ENCODE measurements at regions not wholly inside any gene's neighbourhood (a gene's known extent, or its start where the extent isn't known, plus 50 kb on each side); places are given as distances from the start of the nearest gene placed in this dataset.

DNA sequence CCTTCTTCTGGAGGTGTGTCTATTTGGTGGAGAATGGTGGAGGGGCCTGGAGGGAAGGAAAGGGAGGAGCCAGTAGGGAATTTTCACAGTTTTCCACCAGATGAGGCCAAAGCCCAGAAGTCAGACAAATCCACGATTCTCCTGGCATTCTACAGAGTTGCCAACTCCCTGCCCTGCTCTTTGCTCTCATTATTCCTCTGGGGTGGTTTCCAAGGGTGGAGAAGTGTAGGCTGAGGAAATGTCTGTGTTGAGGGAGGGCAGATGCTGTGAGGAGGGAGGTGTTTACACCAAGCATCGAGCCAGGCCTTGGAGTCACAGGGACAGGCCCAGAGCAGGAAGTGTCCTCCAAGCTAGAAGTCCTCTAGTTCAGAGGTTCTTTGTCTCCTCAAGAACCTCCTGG lies 124.1 kb upstream of the LGALSL start:
- Histone ChIP-seq H3K36me3 (ENCODE audit: control insufficient read depth in 2 of 4, insufficient read depth in 4 of 4, low read length in 3 of 4) (no peaks in the 10 kb centered on the region), H2BK5ac (ENCODE audit: low read depth, low read length) (peak overlapping the region; percentile 66; the same call in 1 of the 2 replicates), H3K4ac (replicated peaks; ENCODE audit: insufficient read length, low read depth, low read length) (no peak overlapping the region), H2BK12ac (ENCODE audit: low read depth, low read length) (peak overlapping the region; percentile 95), H2BK15ac (ENCODE audit: low read length) (peak overlapping the region; percentile 19; the same call in 1 of the 2 replicates), H2AFZ (ENCODE audit: low read length) (no peak overlapping the region), H3K4me1 (replicated peaks in 1 of 4; ENCODE audit: control insufficient read depth in 3 of 4, insufficient read depth in 4 of 4, low read length in 3 of 4) (peaks cover 3 to 21% (median 11%) of the 10 kb centered on the region in 4 experiments; a peak in 6 of 7 replicates), H2AK5ac (ENCODE audit: low read depth, low read length) (peak overlapping the region; percentile 43; the same call in 1 of the 2 replicates), H4K20me1 (replicated peaks in 1 of 2; ENCODE audit: control insufficient read depth in 1 of 2, insufficient read depth in 2 of 2, low read length in 2 of 2) (no peaks in the 10 kb centered on the region), H3K14ac (ENCODE audit: insufficient read length) (no peak overlapping the region), H2BK120ac (replicated peaks; ENCODE audit: low read depth, low read length) (no peak overlapping the region), H3K79me2 (ENCODE audit: control insufficient read depth in 1 of 2, insufficient read depth in 2 of 2, low read length in 2 of 2) (no peaks in the 10 kb centered on the region), H3K4me2 (ENCODE audit: insufficient read depth in 1 of 2, low read depth in 2 of 2, low read length in 2 of 2) (no peak overlapping the region), H3K79me1 (ENCODE audit: low read depth, low read length) (no peaks in the 10 kb centered on the region), H4K5ac (ENCODE audit: insufficient read length, low read depth, low read length) (no peak overlapping the region), H3K56ac (replicated peaks; ENCODE audit: insufficient read length, low read depth, low read length) (no peak overlapping the region), H3K23ac (ENCODE audit: insufficient read length) (no peak overlapping the region), H4K91ac (replicated peaks; ENCODE audit: insufficient read length, low read length) (no peak overlapping the region), H3K18ac (ENCODE audit: extremely low read depth, low read length) (no peak overlapping the region), H3K27ac (ENCODE audit: low read depth, low read length) (no peak overlapping the region), H3K23me2 (ENCODE audit: low read depth, low read length) (no peaks in the 10 kb centered on the region; the same call in 1 of the 2 replicates), H3K9ac (replicated peaks in 1 of 4; ENCODE audit: extremely low read depth in 1 of 4, low read depth in 3 of 4, low read length in 3 of 4) (no peak overlapping the region), H3K9me3 (ENCODE audit: insufficient read depth in 2 of 2, low read depth in 1 of 2, low read length in 1 of 2) (no peaks in the 10 kb centered on the region), H2BK20ac (ENCODE audit: low read length) (peak overlapping the region; percentile 90), H3K4me3 (ENCODE audit: extremely low read depth in 1 of 4, insufficient read depth in 2 of 4, low read depth in 3 of 4, low read length in 4 of 4) (no peak overlapping the region), H3K27me3 (replicated peaks in 1 of 4; ENCODE audit: control insufficient read depth in 3 of 4, extremely low read depth in 1 of 4, insufficient read depth in 3 of 4, low read length in 3 of 4) (no peaks in the 10 kb centered on the region), H4K8ac (ENCODE audit: extremely low read depth, insufficient read depth, low read length) (no peak overlapping the region)
- ChIA-PET CTCF (ENCODE audit: partially characterized antibody) (interaction anchor here (0.7 to 8.7 kb wide), 55 partner anchors 8 to 593 kb away, joined by 3 to 214 read pairs (median 7); partner anchors contain the start of gene AFTPH), POLR2A (ENCODE audit: partially characterized antibody) (interaction anchor here (0.7 to 1.8 kb wide), 4 partner anchors 63 to 158 kb away, joined by 3 to 5 read pairs (median 4); no protein-coding TSS in a partner anchor)
- FAIRE-seq (no peak), DNase-seq (ENCODE audit: low read depth in 1 of 2, low spot score in 2 of 2) (no peak)
- 71% methylated on average over 2 of the region's 2 CpGs; no CpG with 5 or more reads in 1 of the 2 experiments for WGBS, 2 experiments (ENCODE audit: extremely low coverage in 1 of 2, insufficient coverage in 1 of 2, insufficient read length in 1 of 2, insufficient replicate concordance in 2 of 2, low coverage in 1 of 2, low lambda C conversion rate in 2 of 2, missing lambda C conversion rate in 1 of 2)
- TF ChIP-seq, protein P1, sequence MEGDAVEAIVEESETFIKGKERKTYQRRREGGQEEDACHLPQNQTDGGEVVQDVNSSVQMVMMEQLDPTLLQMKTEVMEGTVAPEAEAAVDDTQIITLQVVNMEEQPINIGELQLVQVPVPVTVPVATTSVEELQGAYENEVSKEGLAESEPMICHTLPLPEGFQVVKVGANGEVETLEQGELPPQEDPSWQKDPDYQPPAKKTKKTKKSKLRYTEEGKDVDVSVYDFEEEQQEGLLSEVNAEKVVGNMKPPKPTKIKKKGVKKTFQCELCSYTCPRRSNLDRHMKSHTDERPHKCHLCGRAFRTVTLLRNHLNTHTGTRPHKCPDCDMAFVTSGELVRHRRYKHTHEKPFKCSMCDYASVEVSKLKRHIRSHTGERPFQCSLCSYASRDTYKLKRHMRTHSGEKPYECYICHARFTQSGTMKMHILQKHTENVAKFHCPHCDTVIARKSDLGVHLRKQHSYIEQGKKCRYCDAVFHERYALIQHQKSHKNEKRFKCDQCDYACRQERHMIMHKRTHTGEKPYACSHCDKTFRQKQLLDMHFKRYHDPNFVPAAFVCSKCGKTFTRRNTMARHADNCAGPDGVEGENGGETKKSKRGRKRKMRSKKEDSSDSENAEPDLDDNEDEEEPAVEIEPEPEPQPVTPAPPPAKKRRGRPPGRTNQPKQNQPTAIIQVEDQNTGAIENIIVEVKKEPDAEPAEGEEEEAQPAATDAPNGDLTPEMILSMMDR (IDR thresholded peaks at IDR 0.05; ENCODE audit: control extremely low read depth in 1 of 3, insufficient read depth in 1 of 3, low read depth in 1 of 3, low read length in 3 of 3), result no peak

Data from H1 (cell line).